ENCODE measurements at regions not wholly inside any gene's neighbourhood (a gene's known extent, or its start where the extent isn't known, plus 50 kb on each side); places are given as distances from the start of the nearest gene placed in this dataset.
A peak's percentile ranks its signal among the peaks of the same experiment; 100 is the strongest.

DNA sequence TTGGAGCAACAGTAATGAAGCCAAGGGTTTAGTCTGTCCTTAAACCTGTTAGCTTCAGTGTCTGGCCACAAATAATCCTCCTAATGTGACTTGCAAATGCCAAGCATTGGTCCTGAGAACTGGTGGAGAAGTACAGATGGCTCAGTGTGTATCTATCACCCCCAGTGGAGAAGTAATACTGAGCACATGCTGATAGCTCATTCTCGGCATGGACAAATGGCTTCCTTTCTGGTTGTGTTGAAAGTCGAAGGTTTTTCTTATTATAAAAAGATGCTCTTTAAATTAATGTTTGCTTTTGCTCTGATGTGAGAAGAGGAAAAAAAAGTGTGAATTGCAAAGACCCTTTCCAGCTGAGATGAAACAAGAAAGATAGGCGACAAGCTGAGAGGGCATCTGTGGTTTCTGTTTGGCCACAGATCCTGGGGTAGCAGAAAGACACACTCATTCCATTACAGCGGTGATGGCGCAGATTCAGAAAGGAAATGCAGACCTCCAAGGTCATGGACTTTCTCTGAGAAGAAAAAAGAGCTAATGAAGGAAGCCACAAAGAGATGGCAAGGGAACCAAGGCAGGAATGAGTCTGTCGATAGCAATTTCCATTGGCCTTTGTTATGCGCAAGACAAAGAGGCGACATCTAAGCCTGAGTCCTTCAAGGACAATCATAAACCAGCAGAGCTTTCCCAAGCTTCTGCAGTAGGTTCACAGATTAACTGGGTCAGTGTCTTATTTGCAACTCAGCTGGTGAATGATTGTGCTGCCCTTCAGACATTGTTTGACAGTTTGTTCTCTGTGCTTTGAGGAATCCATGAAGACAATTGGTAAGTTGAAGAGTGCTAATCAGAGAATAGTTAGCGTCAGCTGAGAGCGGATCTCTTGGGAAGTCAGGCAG is 155.5 kb upstream of the RGS6 start:
- ATAC-seq (peak; percentile 82), DNase-seq (ENCODE audit: low spot score) (peak; percentile 18)
- no peaks in the 10 kb centered on the region for H4K20me1 ChIP-seq (replicated peaks; ENCODE audit: insufficient read depth)
- no peak overlapping the region for H3K27ac ChIP-seq (ENCODE audit: low read depth)
- no peaks in the 10 kb centered on the region for H3K27me3 ChIP-seq (ENCODE audit: insufficient read depth)
- Mint-ChIP-seq H3K4me3 (no peak overlapping the region), H3K27ac (0 out of 2 replicates have a peak overlapping the region, but pooled peaks have one; percentile 42), H3K9me3 (peaks cover 41% of the 10 kb centered on the region), H3K27me3 (ENCODE audit: insufficient read depth, low read depth, poor library complexity) (peaks cover 7% of the 10 kb centered on the region), H3K4me1 (peaks cover 23% of the 10 kb centered on the region), H3K36me3 (ENCODE audit: low read depth) (peaks cover 35% of the 10 kb centered on the region)
- H3F3A ChIP-seq (replicated peaks; ENCODE audit: low read depth) = 0 out of 2 replicates have a peak, but pooled peaks cover 4% of the 10 kb centered on the region
- H3K4me1 ChIP-seq (ENCODE audit: insufficient read depth) = peaks cover 12% of the 10 kb centered on the region
- H3K4me2 ChIP-seq = 0 out of 2 replicates have a peak overlapping the region, but pooled peaks have one; percentile 35
- no peaks in the 10 kb centered on the region for H3K79me2 ChIP-seq (replicated peaks; ENCODE audit: insufficient read depth)
- TF ChIP-seq JUNB (IDR thresholded peaks at IDR 0.05; ENCODE audit: unreplicated experiment) = no peak
- TF ChIP-seq, protein P1, sequence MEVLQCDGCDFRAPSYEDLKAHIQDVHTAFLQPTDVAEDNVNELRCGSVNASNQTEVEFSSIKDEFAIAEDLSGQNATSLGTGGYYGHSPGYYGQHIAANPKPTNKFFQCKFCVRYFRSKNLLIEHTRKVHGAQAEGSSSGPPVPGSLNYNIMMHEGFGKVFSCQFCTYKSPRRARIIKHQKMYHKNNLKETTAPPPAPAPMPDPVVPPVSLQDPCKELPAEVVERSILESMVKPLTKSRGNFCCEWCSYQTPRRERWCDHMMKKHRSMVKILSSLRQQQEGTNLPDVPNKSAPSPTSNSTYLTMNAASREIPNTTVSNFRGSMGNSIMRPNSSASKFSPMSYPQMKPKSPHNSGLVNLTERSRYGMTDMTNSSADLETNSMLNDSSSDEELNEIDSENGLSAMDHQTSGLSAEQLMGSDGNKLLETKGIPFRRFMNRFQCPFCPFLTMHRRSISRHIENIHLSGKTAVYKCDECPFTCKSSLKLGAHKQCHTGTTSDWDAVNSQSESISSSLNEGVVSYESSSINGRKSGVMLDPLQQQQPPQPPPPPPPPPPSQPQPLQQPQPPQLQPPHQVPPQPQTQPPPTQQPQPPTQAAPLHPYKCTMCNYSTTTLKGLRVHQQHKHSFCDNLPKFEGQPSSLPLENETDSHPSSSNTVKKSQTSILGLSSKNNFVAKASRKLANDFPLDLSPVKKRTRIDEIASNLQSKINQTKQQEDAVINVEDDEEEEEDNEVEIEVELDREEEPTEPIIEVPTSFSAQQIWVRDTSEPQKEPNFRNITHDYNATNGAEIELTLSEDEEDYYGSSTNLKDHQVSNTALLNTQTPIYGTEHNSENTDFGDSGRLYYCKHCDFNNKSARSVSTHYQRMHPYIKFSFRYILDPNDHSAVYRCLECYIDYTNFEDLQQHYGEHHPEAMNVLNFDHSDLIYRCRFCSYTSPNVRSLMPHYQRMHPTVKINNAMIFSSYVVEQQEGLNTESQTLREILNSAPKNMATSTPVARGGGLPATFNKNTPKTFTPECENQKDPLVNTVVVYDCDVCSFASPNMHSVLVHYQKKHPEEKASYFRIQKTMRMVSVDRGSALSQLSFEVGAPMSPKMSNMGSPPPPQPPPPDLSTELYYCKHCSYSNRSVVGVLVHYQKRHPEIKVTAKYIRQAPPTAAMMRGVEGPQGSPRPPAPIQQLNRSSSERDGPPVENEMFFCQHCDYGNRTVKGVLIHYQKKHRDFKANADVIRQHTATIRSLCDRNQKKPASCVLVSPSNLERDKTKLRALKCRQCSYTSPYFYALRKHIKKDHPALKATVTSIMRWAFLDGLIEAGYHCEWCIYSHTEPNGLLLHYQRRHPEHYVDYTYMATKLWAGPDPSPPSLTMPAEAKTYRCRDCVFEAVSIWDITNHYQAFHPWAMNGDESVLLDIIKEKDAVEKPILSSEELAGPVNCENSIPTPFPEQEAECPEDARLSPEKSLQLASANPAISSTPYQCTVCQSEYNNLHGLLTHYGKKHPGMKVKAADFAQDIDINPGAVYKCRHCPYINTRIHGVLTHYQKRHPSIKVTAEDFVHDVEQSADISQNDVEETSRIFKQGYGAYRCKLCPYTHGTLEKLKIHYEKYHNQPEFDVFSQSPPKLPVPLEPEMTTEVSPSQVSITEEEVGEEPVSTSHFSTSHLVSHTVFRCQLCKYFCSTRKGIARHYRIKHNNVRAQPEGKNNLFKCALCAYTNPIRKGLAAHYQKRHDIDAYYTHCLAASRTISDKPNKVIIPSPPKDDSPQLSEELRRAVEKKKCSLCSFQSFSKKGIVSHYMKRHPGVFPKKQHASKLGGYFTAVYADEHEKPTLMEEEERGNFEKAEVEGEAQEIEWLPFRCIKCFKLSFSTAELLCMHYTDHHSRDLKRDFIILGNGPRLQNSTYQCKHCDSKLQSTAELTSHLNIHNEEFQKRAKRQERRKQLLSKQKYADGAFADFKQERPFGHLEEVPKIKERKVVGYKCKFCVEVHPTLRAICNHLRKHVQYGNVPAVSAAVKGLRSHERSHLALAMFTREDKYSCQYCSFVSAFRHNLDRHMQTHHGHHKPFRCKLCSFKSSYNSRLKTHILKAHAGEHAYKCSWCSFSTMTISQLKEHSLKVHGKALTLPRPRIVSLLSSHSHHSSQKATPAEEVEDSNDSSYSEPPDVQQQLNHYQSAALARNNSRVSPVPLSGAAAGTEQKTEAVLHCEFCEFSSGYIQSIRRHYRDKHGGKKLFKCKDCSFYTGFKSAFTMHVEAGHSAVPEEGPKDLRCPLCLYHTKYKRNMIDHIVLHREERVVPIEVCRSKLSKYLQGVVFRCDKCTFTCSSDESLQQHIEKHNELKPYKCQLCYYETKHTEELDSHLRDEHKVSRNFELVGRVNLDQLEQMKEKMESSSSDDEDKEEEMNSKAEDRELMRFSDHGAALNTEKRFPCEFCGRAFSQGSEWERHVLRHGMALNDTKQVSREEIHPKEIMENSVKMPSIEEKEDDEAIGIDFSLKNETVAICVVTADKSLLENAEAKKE (CRISPR knock-in tag; IDR thresholded peaks at IDR 0.05) = peak; percentile 99
- peak; percentile 94; the same call in 1 of the 2 replicates for TF ChIP-seq ZNF114 (CRISPR knock-in tag; IDR thresholded peaks at IDR 0.05)
- 0 out of 2 replicates have a peak overlapping the region, but pooled peaks have one; percentile 11 for H2AFZ ChIP-seq
- no peak overlapping the region for H3K4me3 ChIP-seq
- peaks cover 17% of the 10 kb centered on the region for H3K9me2 ChIP-seq (ENCODE audit: insufficient read depth)
- no peaks in the 10 kb centered on the region; the same call in 1 of the 2 replicates for H3K36me3 ChIP-seq (ENCODE audit: insufficient read depth)

DNA sequence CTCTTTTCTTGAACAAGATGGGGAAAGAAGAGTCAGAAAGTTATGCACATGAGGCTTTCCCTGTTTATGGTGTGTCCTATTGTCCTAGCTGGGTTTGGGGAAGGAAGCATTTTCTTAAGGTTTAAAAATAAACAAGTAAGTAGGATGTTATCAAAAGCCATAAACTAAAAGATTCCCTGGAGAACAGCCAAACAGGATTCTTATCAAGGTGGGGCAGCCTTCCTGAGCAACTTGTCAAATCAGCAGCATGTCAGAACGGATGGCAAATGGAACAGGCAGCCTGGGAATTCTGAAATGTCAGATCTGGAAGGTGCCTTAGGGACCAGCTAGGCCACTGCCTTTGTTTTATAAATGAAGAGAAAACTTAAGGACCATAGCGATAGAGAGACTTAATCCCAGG is 152.2 kb upstream of the RGS6 start:
- H3K4me1 Mint-ChIP-seq = peaks cover 10% of the 10 kb centered on the region
- H3K27ac Mint-ChIP-seq = no peak overlapping the region
- ATAC-seq (no peak), DNase-seq (ENCODE audit: low spot score) (no peak)
- Histone ChIP-seq H3K4me3 (no peak overlapping the region), H2AFZ (no peak overlapping the region), H3K79me2 (replicated peaks; ENCODE audit: insufficient read depth) (no peaks in the 10 kb centered on the region), H3K27me3 (ENCODE audit: insufficient read depth) (no peaks in the 10 kb centered on the region), H3K9me2 (ENCODE audit: insufficient read depth) (peaks cover 12% of the 10 kb centered on the region), H4K20me1 (replicated peaks; ENCODE audit: insufficient read depth) (no peaks in the 10 kb centered on the region), H3K36me3 (ENCODE audit: insufficient read depth) (no peaks in the 10 kb centered on the region), H3F3A (replicated peaks; ENCODE audit: low read depth) (0 out of 2 replicates have a peak, but pooled peaks cover 4% of the 10 kb centered on the region), H3K4me1 (ENCODE audit: insufficient read depth) (peaks cover 12% of the 10 kb centered on the region), H3K27ac (ENCODE audit: low read depth) (no peak overlapping the region), H3K4me2 (no peak overlapping the region)
- peaks cover 16% of the 10 kb centered on the region for H3K36me3 Mint-ChIP-seq (ENCODE audit: low read depth)
- peaks cover 21% of the 10 kb centered on the region for H3K9me3 Mint-ChIP-seq
- no peak overlapping the region for H3K4me3 Mint-ChIP-seq
- H3K27me3 Mint-ChIP-seq (ENCODE audit: insufficient read depth, low read depth, poor library complexity) = peaks cover under 1% of the 10 kb centered on the region
- TF ChIP-seq, protein P1 (CRISPR knock-in tag; IDR thresholded peaks at IDR 0.05) = no peak
- TF ChIP-seq CREB1 (CRISPR knock-in tag; IDR thresholded peaks at IDR 0.05; ENCODE audit: low read depth) = no peak

Measured in GM23338 (cell line).